ENCODE measurements at regions not wholly inside any gene's neighbourhood (a gene's known extent, or its start where the extent isn't known, plus 50 kb on each side); places are given as distances from the start of the nearest gene placed in this dataset.
"Not testable (repeated sequence)": the region's sequence is repeated elsewhere in the genome, so short reads cannot be mapped to it uniquely, and the experiment has no call there.

DNA sequence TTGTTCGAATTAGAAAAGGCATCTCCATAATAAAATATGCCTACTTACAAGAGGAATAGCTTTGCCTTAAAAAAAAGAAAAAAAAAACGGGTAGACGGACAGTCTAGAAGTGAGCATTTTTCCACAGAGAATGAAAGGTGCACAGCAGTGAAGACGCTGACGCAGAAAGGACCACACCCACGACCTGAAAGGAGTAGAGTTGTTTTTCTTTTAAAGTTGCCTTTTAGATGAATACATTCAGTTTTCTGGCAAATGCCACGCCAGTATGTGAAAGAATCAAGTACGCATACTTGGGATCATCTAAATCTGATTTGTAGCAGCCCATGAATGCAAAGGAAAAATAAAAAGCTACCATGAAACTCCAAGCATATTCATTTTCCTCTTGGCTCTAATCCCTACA, 809.2 kb upstream of the SOX11 start:
- DNase-seq: no peak

DNA sequence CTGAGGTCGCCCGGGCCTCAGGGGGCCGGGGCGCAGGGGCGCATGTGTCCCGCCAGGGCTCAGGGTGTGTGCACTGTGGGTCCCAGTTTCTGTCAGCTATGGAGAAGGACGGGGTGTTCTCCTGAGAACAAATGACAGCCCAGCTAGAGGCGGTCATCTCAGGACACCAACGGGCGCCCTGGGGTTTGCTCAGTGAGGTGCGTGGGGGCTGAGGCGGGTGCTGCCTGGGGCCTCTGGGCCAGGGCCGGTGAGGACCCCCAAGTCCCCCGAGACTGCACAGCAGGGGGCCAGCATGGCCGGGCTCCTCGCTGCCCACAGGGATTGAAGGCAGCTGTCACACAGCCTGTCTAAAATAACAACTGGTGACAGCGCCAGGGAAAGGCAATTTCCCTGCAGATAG, 808.8 kb upstream of the SOX11 start:
- DNase-seq: no peak

DNA sequence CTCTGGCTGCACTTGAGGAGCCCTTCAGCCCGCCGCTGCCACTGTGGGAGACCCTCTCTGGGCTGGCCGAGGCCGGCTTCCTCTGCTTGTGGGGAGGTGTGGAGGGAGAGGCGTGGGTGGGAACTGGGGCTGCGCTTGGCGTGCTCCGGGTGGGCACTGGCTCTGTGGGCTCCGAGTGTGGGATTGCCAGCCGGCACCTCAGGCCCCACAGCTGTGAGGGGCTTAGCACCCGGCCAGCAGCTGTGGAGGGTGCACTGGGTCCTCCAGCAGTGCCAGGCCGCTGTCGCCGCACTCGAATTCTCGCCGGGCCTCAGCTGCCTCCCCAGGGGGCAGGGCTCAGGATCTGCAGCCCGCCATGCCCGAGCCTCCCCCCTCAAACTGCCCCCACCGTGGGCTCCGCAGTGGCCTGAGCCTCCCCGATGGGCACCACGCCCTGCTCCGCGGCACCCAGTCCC, 808.0 kb upstream of the SOX11 start:
- no peak for DNase-seq

DNA sequence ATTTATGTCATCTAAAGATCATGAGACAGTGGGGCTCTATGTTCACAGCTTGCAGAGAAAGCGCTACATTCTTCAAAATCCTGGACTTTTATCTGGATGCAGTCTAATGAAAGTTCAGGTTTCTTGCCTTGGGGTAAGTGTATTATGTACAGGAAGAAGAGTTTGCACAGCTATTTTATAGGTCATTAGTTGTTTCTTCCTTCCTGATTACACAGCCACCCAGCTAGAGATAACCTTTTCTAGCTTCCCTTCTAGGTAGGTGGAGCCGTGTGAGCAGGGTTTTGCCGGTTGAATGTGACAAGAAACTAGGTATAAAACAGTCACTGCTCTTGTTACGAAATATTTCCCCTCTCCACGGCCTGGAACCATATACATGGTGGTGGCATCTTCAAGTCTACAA, 800.8 kb upstream of the SOX11 start:
- DNase-seq: no peak

DNA sequence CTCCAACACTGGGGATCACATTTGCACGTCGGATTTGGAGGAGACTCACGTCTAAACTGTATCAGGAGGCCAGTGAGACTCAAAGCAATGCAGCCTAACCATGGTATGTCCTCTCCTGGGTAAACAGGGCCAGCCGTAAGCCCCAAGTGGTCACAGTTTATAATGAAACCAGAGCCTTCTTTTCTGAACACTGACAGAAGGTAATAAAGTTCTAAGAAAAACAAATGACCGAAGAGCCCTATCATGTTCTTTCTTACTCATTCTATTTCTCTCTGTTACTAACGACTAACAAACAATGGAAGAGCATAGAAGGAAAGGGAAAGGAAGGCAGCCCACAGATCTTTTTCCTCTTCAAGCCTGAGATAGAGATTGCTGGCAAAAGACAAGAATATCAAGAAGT, 796.8 kb upstream of the SOX11 start:
- no peak for DNase-seq

DNA sequence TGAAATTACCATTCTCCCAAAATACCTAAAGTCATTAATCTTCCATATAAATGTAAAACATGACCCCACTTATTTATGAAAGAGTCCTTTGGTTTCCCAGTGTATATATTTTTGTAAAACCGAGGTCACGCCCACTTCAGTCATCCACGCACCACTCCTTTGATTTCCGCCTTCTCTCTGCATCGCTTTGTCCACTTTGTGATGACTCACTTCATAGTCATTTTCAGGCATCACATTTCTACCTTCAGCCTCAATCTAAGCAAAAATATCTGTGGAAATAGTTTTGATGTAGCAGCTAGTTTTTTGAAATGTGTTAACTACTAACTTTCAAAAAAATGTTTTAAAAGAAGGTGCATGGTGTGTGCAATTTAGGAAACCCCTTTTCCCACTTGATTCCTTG, 793.5 kb upstream of the SOX11 start:
- DNase-seq: no peak

DNA sequence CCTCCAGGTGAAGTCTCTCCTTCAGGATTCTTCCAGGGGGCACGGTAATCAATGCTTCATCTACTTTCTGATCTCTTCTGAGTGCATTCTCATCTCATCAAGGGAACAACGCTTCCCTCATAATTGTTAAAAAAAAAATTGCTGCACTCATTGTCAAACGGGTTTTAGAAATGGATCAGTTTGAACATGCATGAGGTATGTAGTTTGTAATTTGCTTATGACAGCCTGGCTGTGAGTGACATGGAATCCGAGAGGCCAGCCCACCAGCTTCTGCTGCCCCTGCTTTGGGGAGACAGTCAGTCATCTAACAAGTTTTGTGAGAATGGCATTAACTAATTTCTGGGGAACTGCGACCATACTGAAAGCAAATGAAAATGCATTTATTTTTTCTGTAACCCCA, 791.9 kb upstream of the SOX11 start:
- no peak for DNase-seq

DNA sequence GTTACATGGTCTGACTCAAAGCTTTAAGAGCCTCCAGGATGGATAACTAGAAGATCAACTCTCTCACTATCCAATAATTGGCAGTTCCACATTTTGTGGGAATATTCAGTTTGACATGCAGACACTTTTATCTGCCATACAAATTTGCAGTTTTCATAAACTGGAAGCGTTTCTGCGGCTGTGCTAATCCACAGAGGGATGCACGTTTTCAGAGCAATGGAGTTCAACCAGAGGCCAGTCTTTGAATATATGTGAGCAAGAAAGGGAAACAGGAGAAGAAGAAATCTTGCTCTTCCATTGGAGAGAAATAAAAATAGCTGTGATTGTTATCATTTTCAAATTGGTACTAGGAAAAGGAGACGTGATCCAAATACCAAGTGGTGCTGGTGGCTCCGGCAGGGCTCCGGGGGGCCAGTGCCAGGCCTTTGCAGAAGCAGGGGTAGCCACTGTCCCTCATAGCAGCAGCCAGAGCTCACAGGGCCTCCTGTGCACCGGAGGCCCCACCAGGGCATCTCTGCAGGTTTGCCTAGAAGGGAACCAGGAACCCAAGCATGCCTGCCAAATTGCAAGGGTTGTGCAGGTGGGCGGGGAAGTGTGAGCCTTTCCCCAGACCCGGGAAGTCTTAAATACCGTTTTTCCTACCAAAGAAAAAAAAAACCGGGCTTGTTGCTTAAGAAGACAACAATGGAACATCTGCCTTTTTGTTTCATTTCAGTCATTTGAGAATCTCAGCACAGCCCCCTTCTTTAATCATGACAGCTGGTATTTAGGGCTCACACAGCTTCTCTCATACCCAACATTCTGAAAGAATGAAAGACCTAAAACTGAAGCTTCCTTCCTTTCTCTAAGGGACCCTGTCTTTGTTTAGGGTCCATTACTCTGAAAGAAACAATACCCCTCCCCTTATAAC, 791.1 kb upstream of the SOX11 start:
- DNase-seq: no peak

DNA sequence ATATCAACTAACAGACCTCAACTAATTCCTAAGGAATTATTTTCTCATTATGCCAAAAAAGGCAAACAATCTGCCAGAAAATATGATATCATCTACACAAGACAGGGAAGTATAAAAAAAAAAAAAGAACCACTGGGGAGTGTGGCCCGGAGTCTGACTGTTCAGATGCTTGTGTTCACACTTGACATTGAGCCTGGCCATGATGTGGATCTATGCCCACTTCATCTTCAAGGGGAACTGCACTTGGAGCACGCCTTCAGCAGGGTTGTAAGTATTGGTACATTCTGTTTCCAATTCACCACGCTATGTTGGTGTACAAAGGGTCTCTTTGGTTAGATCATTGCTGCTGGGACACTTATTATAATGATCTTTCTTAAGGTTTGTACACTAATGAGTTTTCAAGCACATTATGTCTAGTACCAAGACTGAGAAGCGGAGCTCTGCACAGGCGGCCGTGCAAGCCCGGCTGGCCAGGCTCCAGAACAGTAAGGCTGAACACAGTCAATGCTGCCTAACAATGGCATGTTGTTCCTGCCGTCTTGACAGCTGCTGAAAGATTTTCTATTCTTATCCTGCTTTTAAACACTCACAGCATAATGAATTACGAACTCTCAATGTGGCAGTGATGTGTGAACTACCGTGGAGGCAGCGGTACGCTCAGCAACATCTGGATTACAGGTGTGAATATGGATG, 788.4 kb upstream of the SOX11 start:
- DNase-seq: no peak

DNA sequence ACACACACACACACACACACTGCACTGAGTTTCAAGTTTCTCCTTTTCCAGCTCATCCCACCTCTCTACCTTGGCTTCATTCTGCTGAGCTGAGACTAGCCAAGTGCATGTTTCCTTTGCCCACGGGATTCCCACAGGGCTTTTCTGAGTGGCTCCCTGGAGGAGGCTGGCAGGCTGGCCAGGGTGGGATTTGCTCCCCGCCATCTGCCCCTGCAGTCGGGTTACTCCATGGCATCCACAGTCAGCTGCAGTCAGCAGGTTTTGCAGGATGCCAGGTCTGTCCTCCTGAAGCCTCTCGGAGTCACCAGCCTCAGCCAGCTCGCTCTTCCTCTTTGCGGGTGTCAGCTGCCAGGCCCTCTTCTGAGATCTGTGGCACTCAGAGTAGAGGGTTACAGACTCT, 783.7 kb upstream of the SOX11 start:
- DNase-seq: no peak

DNA sequence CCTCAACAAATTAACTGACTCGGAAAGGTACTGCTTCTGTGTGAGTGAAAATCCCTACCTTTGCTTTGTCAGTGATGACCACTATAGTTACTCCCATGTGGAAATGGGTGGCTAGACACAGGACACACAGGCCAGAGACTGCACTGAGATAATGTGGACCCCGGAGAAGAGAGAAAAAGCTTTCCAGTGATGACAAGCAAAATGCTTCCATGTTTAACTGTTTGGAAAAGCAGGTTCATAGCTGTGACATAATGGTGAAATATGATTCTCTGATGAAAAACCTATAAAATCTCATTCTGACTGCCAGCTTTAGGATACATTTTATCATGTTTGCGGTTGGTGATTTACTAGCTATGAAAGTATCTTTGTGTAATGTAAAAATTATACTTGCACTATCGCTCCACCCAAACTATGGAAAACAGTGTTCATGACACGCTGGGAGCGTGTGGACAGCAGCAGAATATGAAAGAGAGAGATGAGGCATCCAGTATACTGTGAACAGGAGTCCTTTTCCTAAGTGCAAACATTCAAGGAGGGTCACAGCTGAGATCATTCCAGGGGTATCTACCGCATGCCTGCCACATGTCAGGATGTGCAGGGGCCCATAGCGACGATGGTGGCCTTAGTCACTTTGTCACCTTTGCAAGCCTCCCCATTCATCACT, 782.7 kb upstream of the SOX11 start:
- DNase-seq: no peak

DNA sequence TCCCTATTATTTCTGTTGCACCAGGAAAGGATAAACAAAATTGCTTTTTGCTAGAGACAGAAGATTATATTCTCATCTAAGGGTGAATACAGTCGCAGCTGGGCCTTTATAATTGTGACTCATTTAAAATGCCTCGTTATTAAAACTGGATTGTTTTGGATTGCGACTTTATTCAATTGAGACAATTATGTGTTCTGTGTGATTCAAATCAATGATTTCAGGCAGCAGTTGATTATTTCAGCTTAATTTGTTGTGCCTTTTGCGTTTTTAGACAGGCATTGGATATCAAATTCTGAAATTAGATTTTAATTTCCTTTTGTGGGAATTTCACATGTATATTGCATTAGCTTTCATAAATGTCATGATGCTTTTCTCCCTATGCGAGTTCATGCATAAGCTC, 778.1 kb upstream of the SOX11 start:
- DNase-seq: no peak

DNA sequence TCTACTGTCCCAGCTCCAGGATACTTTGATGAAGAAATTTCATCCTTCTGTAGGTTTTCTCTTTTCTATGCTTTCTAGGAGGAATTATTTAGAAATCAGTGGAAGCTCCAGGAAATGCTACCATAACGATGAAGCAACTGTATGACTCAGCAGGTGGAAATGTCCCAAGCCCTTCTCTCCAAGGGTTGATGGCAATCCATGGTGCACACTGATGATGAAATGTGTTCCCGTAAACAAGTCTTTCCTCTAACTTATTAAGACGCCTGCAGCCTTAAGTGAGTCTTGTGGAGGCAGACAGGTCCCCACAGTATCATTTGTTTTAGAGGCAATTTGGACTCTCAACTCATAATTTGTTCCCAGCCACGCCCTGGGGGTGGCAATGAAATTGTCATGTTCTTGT, 777.6 kb upstream of the SOX11 start:
- no peak for DNase-seq

DNA sequence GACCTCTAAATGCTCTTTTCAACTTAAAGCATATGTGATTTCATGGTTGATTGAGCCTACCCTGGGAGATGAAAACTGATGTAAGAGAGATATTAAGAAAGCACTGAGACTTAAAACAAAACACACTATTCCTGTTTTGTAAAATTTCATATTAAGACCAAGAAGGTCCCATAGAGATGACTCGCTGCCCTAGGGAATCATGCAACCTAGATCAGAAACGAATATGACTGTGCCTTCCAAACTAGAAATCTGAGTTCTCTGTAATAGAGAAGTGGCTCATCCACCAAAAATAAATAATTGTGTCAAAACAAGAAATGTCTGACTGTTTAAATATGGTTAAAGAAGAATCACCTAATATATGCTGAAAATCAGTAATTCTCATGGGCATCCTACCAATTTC, 776.8 kb upstream of the SOX11 start:
- no peak for DNase-seq

DNA sequence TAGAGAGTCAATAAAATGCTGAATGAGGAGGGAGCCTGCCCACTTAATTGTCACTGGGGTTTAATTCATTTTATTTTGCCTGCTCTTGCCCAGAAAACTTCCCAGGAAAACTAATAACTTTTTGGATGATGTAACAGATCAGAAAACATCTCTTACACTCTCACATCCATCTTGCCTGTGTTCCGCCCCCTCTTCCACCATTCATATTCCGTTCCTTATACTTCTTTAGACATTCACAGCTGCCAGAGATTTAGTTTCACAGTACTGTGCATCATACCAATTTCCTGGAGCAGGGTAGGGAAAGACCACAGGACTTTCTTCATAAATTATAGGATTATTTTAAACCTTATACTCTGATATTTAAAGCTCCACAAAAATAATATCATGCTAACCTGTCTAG, 776.1 kb upstream of the SOX11 start:
- DNase-seq: no peak

DNA sequence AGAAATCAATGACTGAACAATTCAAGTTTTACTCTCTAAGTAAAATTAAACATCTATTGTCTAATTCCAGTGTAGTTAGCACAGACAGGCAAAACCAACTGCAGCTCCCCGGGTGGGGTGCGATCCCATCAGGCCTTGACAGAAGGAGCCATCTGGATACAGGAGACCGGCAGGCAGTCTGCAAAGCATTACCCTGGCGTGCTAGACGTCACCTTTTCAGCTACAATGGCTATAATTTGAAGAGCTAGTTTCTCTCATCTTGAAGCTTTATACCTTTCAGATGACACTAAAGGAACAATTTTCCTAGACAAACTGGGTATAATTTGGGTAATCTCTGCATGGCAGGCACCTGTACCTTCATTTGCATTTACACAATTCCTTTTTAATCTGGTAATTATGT, 761.5 kb upstream of the SOX11 start:
- no peak for DNase-seq

DNA sequence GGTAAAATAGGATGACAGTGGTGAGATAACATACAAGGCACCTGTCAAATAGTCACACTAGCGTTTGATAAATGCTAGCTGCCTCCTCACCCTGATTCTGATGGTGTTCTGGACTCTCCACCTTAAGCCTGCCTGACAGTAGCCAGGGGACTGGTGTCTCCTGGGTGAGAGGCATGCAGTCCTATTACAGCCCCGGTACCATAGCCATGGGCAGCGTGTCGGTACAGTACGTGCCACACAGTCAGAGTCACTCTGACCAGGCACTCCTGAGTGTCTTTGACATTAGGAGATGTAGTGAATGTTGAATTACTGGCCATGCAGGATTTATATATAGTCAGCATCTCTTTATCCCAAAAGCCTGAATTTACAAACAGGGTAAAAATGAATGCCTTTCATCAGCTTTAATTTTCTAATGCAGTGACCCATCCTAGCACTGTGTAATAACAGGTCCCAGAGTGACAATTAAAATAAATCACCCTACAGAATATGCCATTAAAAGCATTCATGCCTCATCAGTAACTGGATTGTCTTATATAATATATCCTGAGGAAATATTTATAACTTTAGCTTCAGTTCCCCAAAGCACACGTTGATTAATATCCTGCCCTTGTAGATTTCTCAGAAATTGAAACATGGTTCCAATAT, 760.3 kb upstream of the SOX11 start:
- no peak for DNase-seq

DNA sequence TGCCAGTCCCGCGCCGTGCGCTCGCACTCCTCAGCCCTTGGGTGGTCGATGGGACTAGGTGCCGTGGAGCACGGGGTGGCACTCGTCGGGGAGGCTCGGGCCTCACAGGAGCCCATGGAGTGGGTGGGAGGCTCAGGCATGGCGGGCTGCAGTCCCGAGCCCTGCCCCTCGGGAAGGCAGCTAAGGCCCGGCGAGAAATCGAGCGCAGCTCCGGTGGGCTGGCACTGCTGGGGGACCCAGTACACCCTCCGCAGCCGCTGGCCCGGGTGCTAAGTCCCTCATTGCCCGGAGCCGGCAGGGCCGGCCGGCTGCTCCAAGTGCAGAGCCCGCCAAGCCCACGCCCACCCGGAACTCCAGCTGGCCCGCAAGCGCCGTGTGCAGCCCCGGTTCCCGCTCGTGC, 756.9 kb upstream of the SOX11 start:
- DNase-seq: not testable (repeated sequence)

DNA sequence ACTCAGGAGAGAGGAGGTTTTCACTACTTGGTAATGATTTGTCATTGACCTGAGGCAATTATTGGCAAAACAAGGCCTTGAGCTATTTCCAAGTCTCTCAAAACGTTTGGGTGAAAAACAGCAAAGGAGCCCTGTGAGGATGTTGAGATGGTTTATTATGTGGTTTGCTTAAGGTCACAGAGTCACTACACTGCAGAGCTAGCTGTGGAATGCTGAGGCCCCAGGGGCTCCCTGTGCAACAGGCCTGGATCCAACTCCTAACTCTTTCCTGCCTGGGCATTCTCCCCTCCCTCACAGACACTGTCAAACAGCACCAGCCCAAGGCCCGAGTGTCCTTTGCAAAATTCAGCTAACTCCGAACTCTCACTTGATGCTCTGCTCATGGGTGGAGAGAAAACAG, 754.6 kb upstream of the SOX11 start:
- no peak for DNase-seq

DNA sequence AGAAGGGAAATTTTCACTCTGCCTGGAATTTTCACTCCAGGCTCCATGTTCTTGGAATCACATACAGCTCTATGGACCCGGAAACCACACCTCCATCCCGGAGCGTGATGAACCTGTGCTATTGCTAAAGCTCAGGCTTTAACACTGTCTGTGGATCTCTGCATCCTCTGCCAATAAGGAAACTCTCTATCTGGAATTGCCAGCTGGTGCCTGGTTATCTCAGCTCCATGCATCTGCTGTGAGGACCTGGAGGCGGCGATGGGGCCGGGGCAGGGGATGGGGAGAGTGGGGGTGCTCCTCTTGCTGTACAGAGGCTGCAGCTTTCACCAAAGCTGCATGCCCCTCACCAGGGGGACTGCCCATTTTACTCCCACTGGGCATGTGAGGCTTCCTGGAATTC, 754.0 kb upstream of the SOX11 start:
- DNase-seq: no peak

DNA sequence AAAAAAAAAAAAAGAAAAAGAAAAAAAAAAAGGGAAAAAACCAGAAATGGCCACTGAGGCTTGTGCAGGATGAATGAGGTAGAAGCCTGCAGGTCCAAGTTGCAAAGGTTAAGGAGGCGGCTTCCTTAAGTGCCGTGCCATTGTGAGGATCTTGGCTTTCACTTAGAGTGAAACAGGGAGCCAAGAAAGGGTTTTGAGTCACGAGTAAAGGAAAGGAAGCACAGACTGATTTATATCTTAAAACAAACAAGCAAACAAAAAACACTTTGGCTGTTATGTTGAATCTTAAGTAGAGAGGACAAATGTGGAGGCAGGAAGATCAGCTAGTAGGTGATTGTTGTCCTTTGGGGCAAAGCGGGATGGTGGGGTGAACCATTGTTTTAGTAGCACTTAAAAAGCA, 749.7 kb upstream of the SOX11 start:
- no peak for DNase-seq

DNA sequence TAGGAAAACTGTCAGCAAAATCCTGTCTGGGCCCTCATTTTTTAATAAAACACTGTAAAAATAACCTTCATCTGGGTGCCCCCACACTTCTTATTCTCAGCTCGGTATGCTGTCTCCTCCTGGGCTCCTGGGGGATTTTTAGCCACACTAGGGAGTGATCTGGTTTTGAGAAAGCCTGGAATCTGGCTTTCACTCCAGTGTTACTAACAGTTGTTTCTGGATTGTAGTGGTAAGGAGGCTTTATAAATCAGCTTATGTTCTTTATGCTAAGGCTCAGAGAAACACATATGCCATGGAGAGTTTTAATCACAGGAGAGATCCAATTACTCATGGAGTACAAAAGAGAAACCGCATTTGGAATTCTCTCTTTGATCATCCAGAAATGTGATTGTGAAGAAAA, 744.3 kb upstream of the SOX11 start:
- DNase-seq: no peak

DNA sequence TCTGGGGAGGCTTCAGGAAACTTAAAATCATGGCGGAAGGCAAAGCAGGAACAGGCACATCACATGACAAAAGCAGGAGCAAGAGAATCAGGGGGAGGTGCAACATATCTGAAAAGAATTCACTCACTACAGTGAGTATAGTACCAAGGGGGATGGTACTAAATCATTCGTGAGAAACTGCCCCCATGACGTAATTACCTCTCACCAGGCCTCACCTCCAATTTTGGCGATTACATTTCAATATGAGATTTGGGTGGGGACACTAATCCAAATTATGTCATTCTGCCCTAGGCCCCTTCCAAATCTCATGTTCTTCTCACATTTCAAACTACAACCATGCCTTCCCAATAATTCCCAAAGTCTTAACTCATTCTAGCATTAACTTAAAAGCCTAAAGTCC, 740.8 kb upstream of the SOX11 start:
- no peak for DNase-seq

Data from right forelimb (tissue), 1 donor.